Panc1 (cell line): ENCODE measurements at regions not wholly inside any gene's neighbourhood (a gene's known extent, or its start where the extent isn't known, plus 50 kb on each side); places are given as distances from the start of the nearest gene placed in this dataset.

Experiments used
- ATAC-seq: fragments of 200-7000 bp; cut with Tn5 transposase; 2 replicates; pipeline ENCODE4 v1.9.1; 2020; ENCODE audit warnings: mild to moderate bottlenecking, moderate library complexity
- BruUV-seq: library from RNA; stranded (reverse); fragments of 400-500 nt; replicated peaks from 2 replicates; lab custom pipeline; 2021; lab: Mats Ljungman, UMichigan
- CTCF ChIA-PET: fragments of 300-600 bp; sonication (Branson Sonifier 250); formaldehyde crosslinking; loops from one replicate; lab custom pipeline; 2022; ENCODE audit warnings: antibody characterized with exemption; lab: Charles Lee
- POLR2A ChIA-PET: fragments of 300-600 bp; sonication (Branson Sonifier 250); formaldehyde crosslinking; loops from one replicate; lab custom pipeline; 2022; ENCODE audit warnings: antibody characterized with exemption; lab: Charles Lee
- DNase-seq: peaks from one replicate; pipeline ENCODE4 v3.0.0-alpha.2; 2010; ENCODE audit warnings: low read depth, low spot score
- H3K27ac ChIP-seq: 2 replicates; pipeline ENCODE4 v1.5.1; 2011; ENCODE audit warnings: mild to moderate bottlenecking, low read length, inconsistent platforms
- H3K27me3 ChIP-seq: fragments of 200-500 bp; sonication (Bioruptor generic); 2 replicates; pipeline ENCODE4 v1.6.0; 2014; ENCODE audit warnings: low read length, inconsistent platforms; ENCODE audit not compliant: control insufficient read depth, insufficient read depth
- H3K36me3 ChIP-seq: fragments of 200-500 bp; sonication (Bioruptor generic); 2 replicates; pipeline ENCODE4 v1.5.1; 2014; ENCODE audit warnings: inconsistent platforms, mild to moderate bottlenecking, low read length, moderate library complexity; ENCODE audit not compliant: control insufficient read depth, insufficient read depth
- H3K4me1 ChIP-seq: 2 replicates; pipeline ENCODE4 v1.5.1; 2011; ENCODE audit warnings: inconsistent platforms, mild to moderate bottlenecking, low read length, moderate library complexity; ENCODE audit not compliant: control insufficient read depth, insufficient read depth
- H3K4me3 ChIP-seq, 2 experiments: 2 replicates each; pipeline ENCODE4 v1.5.1; 2011 to 2012; ENCODE audit warnings: low read depth in 2 of 2, low read length in 2 of 2, mild to moderate bottlenecking in 2 of 2, inconsistent platforms in 1 of 2, moderate library complexity in 1 of 2
- H3K9me3 ChIP-seq: fragments of 200-500 bp; sonication (Bioruptor generic); 2 replicates; pipeline ENCODE4 v1.5.1; 2014; ENCODE audit warnings: low read depth, mild to moderate bottlenecking, inconsistent platforms, low read length, moderate library complexity; ENCODE audit not compliant: control insufficient read depth, insufficient read depth
- CTCF ChIP-seq: fragments of 450-650 bp; IDR thresholded peaks from 2 replicates; pipeline ENCODE4 v1.5.1; 2017; ENCODE audit warnings: mild to moderate bottlenecking
- POLR2AphosphoS5 ChIP-seq: IDR thresholded peaks from 2 replicates; pipeline ENCODE4 v1.6.1; 2012; ENCODE audit warnings: mild to moderate bottlenecking, low read depth, low read length, moderate library complexity
- REST ChIP-seq, 2 experiments: IDR thresholded peaks; 2 replicates each; pipeline ENCODE4 v1.6.1; 2011 to 2012; ENCODE audit warnings: low read depth in 2 of 2, control low read depth in 1 of 2, low read length in 1 of 2, mild to moderate bottlenecking in 1 of 2, moderate library complexity in 1 of 2; ENCODE audit not compliant: insufficient read depth in 1 of 2
- SIN3A ChIP-seq: IDR thresholded peaks from 2 replicates; pipeline ENCODE4 v1.6.1; 2012; ENCODE audit warnings: low read depth, mild to moderate bottlenecking, low read length, moderate library complexity, borderline replicate concordance; ENCODE audit not compliant: insufficient read depth
- TCF7L2 ChIP-seq: IDR thresholded peaks from 2 replicates; pipeline ENCODE4 v1.6.1; 2011; ENCODE audit warnings: mild to moderate bottlenecking, low read depth, low read length, inconsistent platforms
- in situ Hi-C: cut with HindIII; loops from 2 replicates; pipeline ENCODE4 v1.10.0; 2016; ENCODE audit warnings: low sequenced_read_pairs, low pct_unique_long_range_greater_than_20kb
- intact Hi-C: fragments of 100-400 bp; cut with micrococcal nuclease; formaldehyde crosslinking; loops from one replicate; pipeline ENCODE4 v1.10.0; 2022; ENCODE audit not compliant: unreplicated experiment

DNA sequence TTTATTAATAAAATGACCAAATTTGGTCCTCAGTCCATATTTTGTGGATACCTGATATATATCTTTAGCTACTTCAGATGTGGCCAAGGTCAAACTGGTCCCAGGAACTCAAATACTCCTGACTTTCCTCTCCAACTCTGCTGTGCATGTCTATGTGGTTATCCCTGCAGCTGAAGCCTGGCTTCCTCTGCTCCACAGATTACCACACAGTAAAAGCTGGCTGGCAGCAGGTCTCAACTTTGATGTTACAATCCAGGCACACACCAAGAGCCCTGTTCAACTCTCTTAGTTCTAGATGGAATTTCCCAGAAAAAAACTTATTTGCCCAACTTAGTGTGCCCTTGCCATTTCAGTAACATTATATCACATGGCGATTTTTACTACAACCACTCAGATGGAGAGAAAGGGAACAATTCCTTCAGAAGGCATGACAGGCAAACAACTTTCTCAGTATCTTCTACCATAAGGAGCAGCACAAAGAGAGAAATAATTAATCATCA, 479.5 kb downstream of the PLPP3 start:
- ATAC-seq, result no peak
- intact Hi-C loops (no loop called here), in situ Hi-C loops (no loop called here)

DNA sequence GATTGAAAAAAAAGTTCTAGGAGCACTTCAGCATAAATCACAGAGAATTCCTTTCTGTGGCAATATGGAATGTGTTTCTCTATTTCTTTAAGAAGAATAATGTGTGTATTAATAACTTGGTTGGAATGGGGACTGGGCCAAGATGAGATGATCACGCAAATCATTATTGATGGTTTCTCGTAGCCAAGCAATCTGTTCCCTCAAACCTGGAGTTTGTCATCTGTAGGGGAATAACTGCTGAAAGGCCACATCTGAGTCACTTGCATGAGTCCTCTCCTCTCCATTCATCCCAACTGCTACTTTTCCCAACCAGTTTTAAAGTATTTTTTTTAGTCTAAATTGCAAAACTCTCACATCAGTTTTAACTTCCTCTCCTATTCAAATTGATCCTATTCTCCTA, 480.4 kb downstream of the PLPP3 start:
- no peaks in the 10 kb centered on the region for H3K36me3 ChIP-seq
- no TSS peak for BruUV-seq
- ATAC-seq, result no peak
- no peak overlapping the region for H3K4me3 ChIP-seq
- no peaks in the 10 kb centered on the region for H3K27me3 ChIP-seq
- DNase-seq, result no peak
- TF ChIP-seq CTCF, result no peak
- no peak for TF ChIP-seq REST (IDR thresholded peaks at IDR 0.05; ENCODE audit: insufficient read depth in 1 of 2, low read depth in 2 of 2, low read length in 1 of 2)
- TF ChIP-seq TCF7L2, result no peak
- TF ChIP-seq POLR2AphosphoS5, result no peak
- TF ChIP-seq SIN3A, result no peak
- H3K9me3 ChIP-seq, result peaks cover 4% of the 10 kb centered on the region; the same call in 1 of the 2 replicates
- no peak overlapping the region for H3K27ac ChIP-seq
- CTCF ChIA-PET, result no interaction called here
- POLR2A ChIA-PET, result no interaction called here
- in situ Hi-C loops, result no loop called here
- intact Hi-C loops, result no loop called here
- H3K4me1 ChIP-seq, result no peaks in the 10 kb centered on the region

More for the DNA sequence above, 479.5 kb downstream of the PLPP3 start:
- ChIA-PET CTCF (no interaction called here), POLR2A (no interaction called here)
- H3K27ac ChIP-seq, result no peak overlapping the region
- no peak for TF ChIP-seq TCF7L2
- TF ChIP-seq SIN3A, result no peak
- no peak for TF ChIP-seq REST (IDR thresholded peaks at IDR 0.05; ENCODE audit: insufficient read depth in 1 of 2, low read depth in 2 of 2, low read length in 1 of 2)
- TF ChIP-seq POLR2AphosphoS5, result no peak
- no peak for TF ChIP-seq CTCF
- H3K36me3 ChIP-seq, result no peaks in the 10 kb centered on the region
- no peaks in the 10 kb centered on the region for H3K27me3 ChIP-seq
- no peaks in the 10 kb centered on the region for H3K4me1 ChIP-seq
- no peak for DNase-seq
- BruUV-seq, result no TSS peak
- peaks cover 9% of the 10 kb centered on the region; the same call in 1 of the 2 replicates for H3K9me3 ChIP-seq
- no peak overlapping the region for H3K4me3 ChIP-seq
